Parathyroid adenoma (tissue), 2 donors: ENCODE measurements at regions not wholly inside any gene's neighbourhood (a gene's known extent, or its start where the extent isn't known, plus 50 kb on each side); places are given as distances from the start of the nearest gene placed in this dataset.
"Not testable (repeated sequence)": the region's sequence is repeated elsewhere in the genome, so short reads cannot be mapped to it uniquely, and the experiment has no call there.

ENCODE experiments used
- H2AFZ ChIP-seq: fragments of 300-600 bp; sonication (generic); one replicate; pipeline ENCODE4 v1.7.0; 2017; ENCODE audit warnings: antibody characterized with exemption, mild to moderate bottlenecking
- H3K27ac ChIP-seq: fragments of 300-600 bp; sonication (generic); one replicate; pipeline ENCODE4 v1.7.0; 2017
- H3K27me3 ChIP-seq: fragments of 300-600 bp; sonication (generic); one replicate; pipeline ENCODE4 v1.7.0; 2017; ENCODE audit warnings: low read length; ENCODE audit not compliant: control insufficient read depth, insufficient read depth
- H3K36me3 ChIP-seq: fragments of 300-600 bp; sonication (generic); one replicate; pipeline ENCODE4 v1.7.0; 2017; ENCODE audit warnings: low read length; ENCODE audit not compliant: control insufficient read depth, insufficient read depth
- H3K4me1 ChIP-seq: fragments of 300-600 bp; sonication (generic); one replicate; pipeline ENCODE4 v1.7.0; 2017; ENCODE audit warnings: control low read depth
- H3K4me2 ChIP-seq: fragments of 300-600 bp; sonication (generic); one replicate; pipeline ENCODE4 v1.7.0; 2017; ENCODE audit warnings: low read length
- H3K4me3 ChIP-seq: fragments of 300-600 bp; sonication (generic); one replicate; pipeline ENCODE4 v1.7.0; 2017; ENCODE audit warnings: low read depth, low read length
- H3K79me2 ChIP-seq: fragments of 300-600 bp; sonication (generic); one replicate; pipeline ENCODE4 v1.7.0; 2017; ENCODE audit warnings: control low read depth
- H3K9ac ChIP-seq: fragments of 300-600 bp; sonication (generic); one replicate; pipeline ENCODE4 v1.7.0; 2017; ENCODE audit warnings: mild to moderate bottlenecking
- H3K9me3 ChIP-seq: fragments of 300-600 bp; sonication (generic); one replicate; pipeline ENCODE4 v1.7.0; 2017; ENCODE audit warnings: low read length; ENCODE audit not compliant: control insufficient read depth
- TF ChIP-seq, protein P1 (sequence below): fragments of 300-600 bp; sonication (generic); IDR thresholded peaks from one replicate; pipeline ENCODE4 v1.7.0; 2017; ENCODE audit warnings: antibody characterized with exemption, mild to moderate bottlenecking
- donor health status: primary hyperparathyroidism.

DNA sequence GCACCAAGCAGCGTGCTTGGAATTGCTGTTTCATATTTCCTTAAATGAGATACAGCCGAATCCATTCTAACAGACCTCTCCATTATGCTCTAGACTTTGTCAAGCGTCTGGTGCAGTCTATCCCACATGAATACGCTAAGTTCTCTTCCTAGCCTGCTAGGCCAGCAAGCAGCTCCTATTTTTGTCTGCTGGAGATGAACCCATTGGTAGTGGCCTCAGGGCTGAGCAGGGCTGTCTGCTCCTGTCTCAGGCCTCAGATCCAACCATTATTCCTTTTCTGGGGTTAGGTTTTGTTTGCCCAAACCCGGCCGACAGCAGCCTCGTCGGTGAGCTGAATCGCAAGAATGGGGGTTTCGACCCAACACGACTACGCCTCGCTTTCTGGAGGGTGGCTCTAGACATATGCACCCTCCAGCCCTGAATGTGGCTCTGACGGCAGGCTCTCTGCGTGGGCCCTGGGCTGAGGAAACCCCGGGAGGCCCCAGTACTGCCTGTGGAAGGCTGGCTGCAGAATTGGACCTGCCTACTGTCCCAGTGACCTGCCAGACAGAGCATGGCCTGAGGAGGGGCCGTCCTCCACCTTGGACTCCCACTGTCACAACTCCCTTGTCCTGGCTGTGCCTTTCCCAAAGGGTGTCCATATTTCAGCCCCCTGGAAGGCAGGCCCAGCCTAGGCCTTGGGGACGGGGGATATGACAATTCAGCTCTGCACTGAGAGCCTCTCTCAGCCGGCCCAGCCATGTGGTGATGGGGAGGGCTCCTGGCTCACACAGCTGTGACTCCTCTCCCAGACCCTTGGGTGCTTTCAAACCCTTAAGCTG, 267.9 kb upstream of the TCERG1L start:
- TF ChIP-seq, protein P1, sequence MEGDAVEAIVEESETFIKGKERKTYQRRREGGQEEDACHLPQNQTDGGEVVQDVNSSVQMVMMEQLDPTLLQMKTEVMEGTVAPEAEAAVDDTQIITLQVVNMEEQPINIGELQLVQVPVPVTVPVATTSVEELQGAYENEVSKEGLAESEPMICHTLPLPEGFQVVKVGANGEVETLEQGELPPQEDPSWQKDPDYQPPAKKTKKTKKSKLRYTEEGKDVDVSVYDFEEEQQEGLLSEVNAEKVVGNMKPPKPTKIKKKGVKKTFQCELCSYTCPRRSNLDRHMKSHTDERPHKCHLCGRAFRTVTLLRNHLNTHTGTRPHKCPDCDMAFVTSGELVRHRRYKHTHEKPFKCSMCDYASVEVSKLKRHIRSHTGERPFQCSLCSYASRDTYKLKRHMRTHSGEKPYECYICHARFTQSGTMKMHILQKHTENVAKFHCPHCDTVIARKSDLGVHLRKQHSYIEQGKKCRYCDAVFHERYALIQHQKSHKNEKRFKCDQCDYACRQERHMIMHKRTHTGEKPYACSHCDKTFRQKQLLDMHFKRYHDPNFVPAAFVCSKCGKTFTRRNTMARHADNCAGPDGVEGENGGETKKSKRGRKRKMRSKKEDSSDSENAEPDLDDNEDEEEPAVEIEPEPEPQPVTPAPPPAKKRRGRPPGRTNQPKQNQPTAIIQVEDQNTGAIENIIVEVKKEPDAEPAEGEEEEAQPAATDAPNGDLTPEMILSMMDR: no peak
- Histone ChIP-seq H3K9me3 (no peaks in the 10 kb centered on the region), H3K9ac (no peak overlapping the region), H3K79me2 (no peaks in the 10 kb centered on the region), H3K27me3 (no peaks in the 10 kb centered on the region), H3K36me3 (no peaks in the 10 kb centered on the region), H2AFZ (no peak overlapping the region), H3K4me3 (no peak overlapping the region), H3K27ac (no peak overlapping the region), H3K4me1 (no peaks in the 10 kb centered on the region), H3K4me2 (no peak overlapping the region)

DNA sequence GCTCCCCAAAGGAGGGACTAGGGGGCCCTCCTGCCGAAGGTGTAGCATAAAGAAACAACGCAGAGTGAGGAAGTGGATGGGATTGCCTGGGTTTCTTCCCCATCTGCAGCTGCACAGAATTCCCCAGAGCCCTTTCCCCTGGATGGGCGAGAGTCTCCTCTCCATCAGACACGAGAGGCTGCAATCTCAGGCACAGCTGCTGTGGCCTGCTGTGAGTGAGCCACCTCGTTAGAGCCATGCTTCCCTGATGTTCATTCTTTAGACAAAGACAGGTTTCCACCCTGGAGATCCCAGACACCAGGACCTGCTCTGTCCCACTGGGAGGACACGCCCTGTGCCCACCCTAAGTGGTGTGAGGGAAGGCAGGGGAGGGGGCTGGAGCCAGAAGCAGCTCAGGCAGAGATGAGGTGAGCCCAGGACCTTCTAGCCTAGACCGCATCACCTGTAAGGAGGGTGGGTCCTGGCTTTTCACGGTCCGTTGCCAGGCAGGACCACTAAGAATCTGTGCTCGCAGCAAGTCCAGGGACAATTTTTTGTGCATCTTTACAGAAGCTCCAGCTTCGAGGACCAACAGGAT, 268.6 kb upstream of the TCERG1L start:
- Histone ChIP-seq H3K4me2 (no peak overlapping the region), H3K36me3 (no peaks in the 10 kb centered on the region), H3K4me3 (no peak overlapping the region), H2AFZ (no peak overlapping the region), H3K9ac (no peak overlapping the region), H3K79me2 (no peaks in the 10 kb centered on the region), H3K27ac (no peak overlapping the region), H3K27me3 (no peaks in the 10 kb centered on the region), H3K4me1 (no peaks in the 10 kb centered on the region), H3K9me3 (no peaks in the 10 kb centered on the region)
- TF ChIP-seq, protein P1: no peak

DNA sequence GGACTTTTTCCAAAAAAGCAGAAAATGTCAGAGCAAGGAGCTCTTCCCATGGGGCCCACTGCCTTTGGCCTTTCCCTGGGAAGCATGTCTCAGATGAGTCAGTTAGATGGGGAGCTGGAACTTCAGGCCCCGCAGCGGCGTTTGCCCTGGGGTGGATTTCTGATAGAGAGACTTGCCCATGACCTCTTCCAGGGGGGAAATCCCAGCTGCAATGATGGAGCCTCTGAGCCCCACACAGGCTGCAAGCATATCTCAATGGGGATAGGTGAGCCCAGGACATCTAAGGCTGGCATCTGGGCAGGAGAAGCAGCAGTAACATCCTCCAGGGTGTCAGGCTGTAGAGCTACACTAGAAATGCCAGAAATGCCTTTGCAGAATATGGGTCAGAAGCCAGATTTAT, 269.2 kb upstream of the TCERG1L start:
- Histone ChIP-seq H3K27ac (no peak overlapping the region), H3K9ac (no peak overlapping the region), H3K27me3 (no peaks in the 10 kb centered on the region), H3K4me3 (no peak overlapping the region), H2AFZ (no peak overlapping the region), H3K9me3 (no peaks in the 10 kb centered on the region), H3K4me1 (no peaks in the 10 kb centered on the region), H3K4me2 (no peak overlapping the region), H3K36me3 (no peaks in the 10 kb centered on the region), H3K79me2 (no peaks in the 10 kb centered on the region)
- TF ChIP-seq, protein P1: no peak

DNA sequence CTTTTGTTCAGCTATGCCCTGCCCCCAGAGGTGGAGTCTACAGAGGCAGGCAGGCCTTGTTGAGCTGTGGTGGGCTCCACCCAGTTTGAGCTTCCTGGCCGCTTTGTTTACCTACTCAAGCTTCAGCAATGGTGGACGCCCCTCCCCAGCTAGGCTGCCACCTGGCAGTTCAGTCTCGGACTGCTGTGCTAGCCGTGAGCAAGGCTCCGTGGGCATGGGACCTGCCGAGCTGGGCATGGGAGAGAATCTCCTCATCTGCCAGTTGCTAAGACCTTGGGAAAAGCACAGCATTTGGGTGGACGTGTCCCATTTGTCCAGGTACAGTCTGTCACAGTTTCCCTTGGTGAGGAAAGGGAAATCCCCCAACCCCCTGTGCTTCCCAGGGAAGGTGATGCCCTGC, 270.0 kb upstream of the TCERG1L start:
- H3K9ac ChIP-seq, H3K27me3 ChIP-seq, H3K79me2 ChIP-seq, H3K4me3 ChIP-seq, H3K4me1 ChIP-seq, H3K36me3 ChIP-seq, H3K4me2 ChIP-seq, H2AFZ ChIP-seq, H3K9me3 ChIP-seq, H3K27ac ChIP-seq: not testable (repeated sequence)

DNA sequence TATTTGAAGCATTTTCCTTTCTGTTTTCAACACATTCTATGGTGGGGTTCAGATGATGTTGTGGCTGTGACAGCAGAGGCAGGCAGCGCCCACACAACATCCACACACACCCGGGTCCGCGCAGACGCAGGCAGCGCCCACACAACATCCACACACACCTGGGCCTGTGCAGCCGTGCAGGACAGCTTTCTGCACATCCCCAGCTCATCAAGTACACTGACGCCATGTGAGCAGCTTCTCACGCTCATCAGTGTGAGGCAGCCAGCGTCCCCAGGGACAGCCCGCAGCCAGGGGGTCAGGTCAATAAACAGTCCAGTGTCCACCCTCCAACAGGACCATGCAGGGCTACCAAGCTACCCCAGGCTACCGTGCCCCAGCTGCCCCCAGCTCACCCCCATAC, 272.8 kb upstream of the TCERG1L start:
- Histone ChIP-seq H3K27ac (no peak overlapping the region), H2AFZ (no peak overlapping the region), H3K9ac (no peak overlapping the region), H3K4me2 (no peak overlapping the region), H3K27me3 (no peaks in the 10 kb centered on the region), H3K9me3 (no peaks in the 10 kb centered on the region), H3K4me1 (no peaks in the 10 kb centered on the region), H3K36me3 (no peaks in the 10 kb centered on the region), H3K79me2 (no peaks in the 10 kb centered on the region), H3K4me3 (no peak overlapping the region)
- TF ChIP-seq, protein P1: no peak
